Non-pigmented ciliary epithelial cell (primary cell): ENCODE measurements at regions not wholly inside any gene's neighbourhood (a gene's known extent, or its start where the extent isn't known, plus 50 kb on each side); places are given as distances from the start of the nearest gene placed in this dataset.
"Not testable (repeated sequence)": the region's sequence is repeated elsewhere in the genome, so short reads cannot be mapped to it uniquely, and the experiment has no call there.

Experiments used
- DNase-seq: peaks from one replicate; pipeline ENCODE4 v3.0.0-alpha.2; 2010; ENCODE audit warnings: low read depth

DNA sequence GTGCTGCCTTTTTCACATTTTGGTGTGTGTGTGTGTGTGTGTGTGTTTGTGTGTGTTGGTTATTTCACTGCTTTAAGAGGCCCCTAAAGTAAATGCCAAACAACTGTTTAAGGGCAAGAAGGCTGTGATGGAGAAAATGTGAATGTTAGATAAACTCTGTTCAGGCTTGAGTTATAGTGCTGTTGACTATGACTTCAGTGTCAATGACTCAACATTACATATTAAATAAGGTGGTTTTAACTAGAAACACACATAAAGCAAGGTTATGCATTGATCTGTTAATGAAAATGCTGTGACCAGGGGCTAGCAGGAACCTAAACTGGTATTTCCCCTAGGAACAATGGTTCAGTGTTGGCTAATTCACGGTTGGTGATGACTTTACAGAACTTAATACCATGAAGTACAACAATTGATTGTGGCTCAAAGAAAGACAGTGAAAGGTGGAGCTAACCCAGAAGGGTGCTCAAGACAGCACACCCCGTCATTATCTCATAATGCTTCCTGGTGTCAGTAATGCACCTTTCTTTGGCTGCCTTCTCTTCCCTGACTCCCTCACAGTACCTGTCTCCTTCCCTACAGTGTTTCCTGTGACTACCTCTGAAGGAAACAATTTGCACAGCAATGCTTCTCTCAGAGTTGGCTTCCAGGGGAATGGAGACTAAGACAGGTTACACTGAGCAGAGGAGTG is 116.1 kb downstream of the RIN2 start:
- no peak for DNase-seq

- DNase-seq: no peak
Measured at GRCh38 chr20:19875376-19876221, 117.5 kb downstream of the RIN2 start.

DNA sequence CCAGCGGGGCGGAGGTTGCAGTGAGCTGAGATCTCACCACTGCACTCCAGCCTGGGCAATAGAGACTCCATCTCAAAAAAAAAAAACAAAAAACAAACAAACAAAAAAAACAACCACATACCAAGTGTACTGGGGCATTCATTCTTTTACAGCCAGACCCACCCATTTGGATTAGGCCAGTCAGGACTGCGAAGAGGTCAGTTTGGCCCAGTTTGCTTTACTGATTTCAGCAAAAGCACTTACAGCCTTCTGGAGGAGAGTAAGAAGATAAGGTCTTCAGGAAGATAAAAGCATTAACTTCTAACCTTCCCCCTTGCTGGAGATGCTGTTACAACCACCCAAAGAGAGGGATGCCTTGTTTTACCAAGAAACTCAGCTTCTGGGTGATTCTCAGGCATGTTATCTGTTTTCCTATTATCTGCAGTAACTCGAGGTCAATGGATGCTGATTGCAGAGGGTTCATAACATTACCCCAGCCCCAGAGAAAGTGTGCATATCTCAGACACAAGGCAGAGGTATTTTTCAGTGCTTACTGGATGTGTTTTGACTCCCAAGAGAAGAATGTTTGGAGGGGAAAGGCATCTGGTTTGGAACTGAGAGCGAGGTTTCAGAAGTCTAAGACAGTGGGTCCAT is 118.9 kb downstream of the RIN2 start:
- DNase-seq: no peak

- not testable (repeated sequence) for DNase-seq
Measured at GRCh38 chr20:19879874-19880255, 121.8 kb downstream of the RIN2 start.

DNA sequence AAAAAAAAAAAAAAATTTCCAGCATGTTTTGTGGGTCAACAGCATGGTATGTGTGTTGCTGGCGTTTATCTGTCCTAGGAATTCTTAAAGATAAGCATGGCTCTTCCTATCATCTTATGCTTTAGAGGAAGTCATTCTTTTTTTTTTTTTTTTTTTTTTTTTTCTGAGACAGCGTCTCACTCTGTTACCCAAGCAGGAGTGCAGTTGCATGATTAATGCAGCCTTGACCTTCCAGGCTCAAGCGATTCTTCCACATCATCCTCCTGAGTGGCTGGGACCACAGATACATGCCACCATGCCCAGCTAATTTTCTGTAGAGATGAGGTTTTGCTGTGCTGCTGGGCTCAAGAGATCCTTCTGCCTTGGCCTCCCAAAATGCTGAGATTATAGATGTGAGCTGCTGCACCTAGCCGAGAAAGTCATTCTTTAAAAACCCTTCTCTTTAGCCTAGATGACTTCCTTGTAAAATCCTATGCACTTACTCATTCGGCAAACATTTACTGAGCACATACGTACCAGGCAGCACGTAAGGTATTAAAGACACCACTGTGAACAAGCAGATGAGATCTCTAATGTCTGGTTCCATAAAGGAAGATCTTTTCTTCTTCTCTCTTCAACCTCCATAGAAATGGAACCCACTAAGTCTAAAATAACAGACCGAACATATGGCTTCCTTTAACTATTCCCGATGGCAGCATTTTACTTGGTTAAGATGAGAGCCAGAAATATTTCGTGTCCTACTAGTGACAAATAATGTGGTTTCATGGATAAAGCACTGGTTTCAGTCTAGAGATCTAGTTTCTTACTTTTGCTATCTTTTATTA is 122.4 kb downstream of the RIN2 start:
- DNase-seq: no peak

- no peak for DNase-seq
Measured at GRCh38 chr20:19881080-19881840, 123.2 kb downstream of the RIN2 start.

- DNase-seq: no peak
Measured at GRCh38 chr20:19881990-19882389, 123.9 kb downstream of the RIN2 start.

GRCh38 chr20:19882446-19882845 is 124.4 kb downstream of the RIN2 start:
- no peak for DNase-seq

- no peak for DNase-seq
Measured at GRCh38 chr20:19883501-19883900, 125.4 kb downstream of the RIN2 start.

- no peak for DNase-seq
Measured at GRCh38 chr20:19885594-19885938, 127.5 kb downstream of the RIN2 start.

- no peak for DNase-seq
Measured at GRCh38 chr20:19885939-19886660, 128.0 kb downstream of the RIN2 start.

DNA sequence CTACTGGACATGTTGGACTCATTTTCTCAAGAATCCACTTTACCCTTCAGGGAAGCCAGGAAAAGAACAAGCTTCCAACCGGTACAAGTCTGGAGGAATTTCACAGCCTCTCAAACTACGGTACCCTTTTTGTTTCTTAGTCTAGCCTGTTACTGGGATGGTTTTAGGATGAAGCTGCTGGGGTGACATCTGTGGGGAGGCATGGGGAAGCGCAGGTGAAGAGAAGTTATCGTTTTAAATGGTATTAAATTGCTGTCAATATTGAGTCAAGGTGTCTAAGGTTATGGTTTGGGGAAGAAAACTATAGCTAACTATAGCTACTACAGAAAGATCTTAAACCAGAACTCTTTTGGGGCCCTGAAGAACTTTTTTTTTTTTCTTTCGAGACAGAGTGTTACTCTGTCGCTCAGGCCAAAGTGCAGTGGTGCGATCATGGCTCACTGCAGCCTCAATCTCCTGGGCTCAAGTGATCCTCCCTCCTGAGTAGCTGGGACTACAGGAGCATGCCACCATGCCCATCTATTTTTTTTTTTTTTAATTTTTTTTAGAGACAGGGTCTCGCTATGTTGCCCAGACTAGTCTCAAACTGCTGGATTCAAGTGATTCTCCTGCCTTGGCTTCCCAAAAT is 128.7 kb downstream of the RIN2 start:
- no peak for DNase-seq

- DNase-seq: no peak
Measured at GRCh38 chr20:19887556-19888268, 129.4 kb upstream of the NAA20 start.

DNA sequence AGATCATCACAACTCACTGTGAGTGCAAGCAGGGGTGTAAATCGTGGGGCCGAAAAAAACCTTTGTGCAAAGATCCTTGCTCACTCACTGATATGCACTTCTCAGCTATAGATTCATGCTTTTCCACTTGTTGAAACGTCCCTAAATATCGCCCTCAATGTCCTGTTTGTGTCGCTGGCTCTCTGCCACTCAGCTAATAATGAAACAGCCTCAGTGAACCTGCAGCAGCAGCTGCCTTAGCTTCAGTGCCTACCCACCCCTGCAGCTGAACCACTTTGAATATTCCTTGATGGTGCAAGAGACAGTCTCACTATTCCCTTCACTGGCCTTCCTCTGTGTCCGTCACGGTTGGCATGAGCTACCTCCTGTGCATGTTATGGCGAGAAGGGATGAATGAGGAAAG is 128.9 kb upstream of the NAA20 start:
- DNase-seq: no peak

- no peak for DNase-seq
Measured at GRCh38 chr20:19889011-19889953, 127.9 kb upstream of the NAA20 start.

- no peak for DNase-seq
Measured at GRCh38 chr20:19890445-19891051, 126.6 kb upstream of the NAA20 start.

- DNase-seq: no peak
Measured at GRCh38 chr20:19893356-19893755, 123.8 kb upstream of the NAA20 start.

- DNase-seq: no peak
Measured at GRCh38 chr20:19895761-19896160, 121.4 kb upstream of the NAA20 start.
